ENCODE measurements at regions not wholly inside any gene's neighbourhood (a gene's known extent, or its start where the extent isn't known, plus 50 kb on each side); places are given as distances from the start of the nearest gene placed in this dataset.

DNA sequence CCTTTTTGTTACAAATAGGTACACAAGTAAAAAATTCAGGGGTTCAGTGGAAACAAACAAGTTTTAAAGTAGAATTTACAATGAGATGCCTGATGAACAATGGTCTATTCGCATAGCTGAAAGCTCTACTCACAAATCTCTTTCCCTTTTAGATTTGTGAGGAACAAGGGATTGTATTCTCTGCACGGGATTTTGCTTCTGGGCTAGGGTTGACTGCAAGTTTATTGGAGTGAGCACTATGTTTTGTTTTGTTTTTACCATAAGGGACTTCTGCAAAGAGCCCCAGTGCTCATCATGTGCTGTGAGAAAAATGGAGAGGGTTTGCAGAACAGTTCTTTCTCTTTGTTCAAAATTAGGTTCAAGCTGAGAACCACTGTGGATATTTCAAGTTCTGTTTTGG is 160.5 kb downstream of the DLEU7 start:
- Histone ChIP-seq H3K27me3 (no peaks in the 10 kb centered on the region), H3K27ac (no peak overlapping the region), H3K4me3 (no peak overlapping the region), H3K36me3 (no peaks in the 10 kb centered on the region), H3K4me1 (peaks cover 0 to 26% (median 8%) of the 10 kb centered on the region in 4 donors), H3K9me3 (no peaks in the 10 kb centered on the region)
- TF ChIP-seq POLR2A (IDR thresholded peaks at IDR 0.05): no peak
- TF ChIP-seq POLR2AphosphoS5 (IDR thresholded peaks at IDR 0.05): no peak
- no peak for TF ChIP-seq EP300 (IDR thresholded peaks at IDR 0.05)
- TF ChIP-seq, protein P1, sequence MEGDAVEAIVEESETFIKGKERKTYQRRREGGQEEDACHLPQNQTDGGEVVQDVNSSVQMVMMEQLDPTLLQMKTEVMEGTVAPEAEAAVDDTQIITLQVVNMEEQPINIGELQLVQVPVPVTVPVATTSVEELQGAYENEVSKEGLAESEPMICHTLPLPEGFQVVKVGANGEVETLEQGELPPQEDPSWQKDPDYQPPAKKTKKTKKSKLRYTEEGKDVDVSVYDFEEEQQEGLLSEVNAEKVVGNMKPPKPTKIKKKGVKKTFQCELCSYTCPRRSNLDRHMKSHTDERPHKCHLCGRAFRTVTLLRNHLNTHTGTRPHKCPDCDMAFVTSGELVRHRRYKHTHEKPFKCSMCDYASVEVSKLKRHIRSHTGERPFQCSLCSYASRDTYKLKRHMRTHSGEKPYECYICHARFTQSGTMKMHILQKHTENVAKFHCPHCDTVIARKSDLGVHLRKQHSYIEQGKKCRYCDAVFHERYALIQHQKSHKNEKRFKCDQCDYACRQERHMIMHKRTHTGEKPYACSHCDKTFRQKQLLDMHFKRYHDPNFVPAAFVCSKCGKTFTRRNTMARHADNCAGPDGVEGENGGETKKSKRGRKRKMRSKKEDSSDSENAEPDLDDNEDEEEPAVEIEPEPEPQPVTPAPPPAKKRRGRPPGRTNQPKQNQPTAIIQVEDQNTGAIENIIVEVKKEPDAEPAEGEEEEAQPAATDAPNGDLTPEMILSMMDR (IDR thresholded peaks at IDR 0.05): no peak
- DNase-seq: peak in 1 of 2 donors; percentile 14
- intact Hi-C loops (cut with DNase I; ENCODE audit: low total_unique reads): no loop called here
- 82 to 91% (median 87%) methylated on average over 2 of the region's 2 CpGs for WGBS, 5 donors

DNA sequence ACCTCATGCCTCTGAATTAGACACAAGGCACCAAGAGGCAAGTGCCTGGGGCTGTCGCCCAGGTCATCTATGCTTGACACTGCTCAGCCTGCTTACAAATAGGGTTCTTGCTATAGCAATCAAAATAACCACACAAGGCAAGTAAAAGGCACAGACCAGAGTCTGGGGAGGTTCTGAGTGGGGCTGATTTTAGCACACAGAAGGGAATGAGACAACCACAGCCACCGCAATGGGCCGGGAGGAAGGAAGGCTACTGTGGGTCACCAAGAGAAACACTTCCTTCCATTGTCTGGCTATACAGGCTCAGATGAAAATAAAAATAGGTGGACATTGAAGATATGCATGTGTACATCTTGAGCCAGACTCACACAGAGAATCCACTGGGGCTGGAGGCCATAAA is 159.1 kb downstream of the DLEU7 start:
- TF ChIP-seq EP300 (IDR thresholded peaks at IDR 0.05) (no peak), POLR2AphosphoS5 (IDR thresholded peaks at IDR 0.05) (no peak), POLR2A (IDR thresholded peaks at IDR 0.05) (no peak)
- TF ChIP-seq, protein P1 (IDR thresholded peaks at IDR 0.05): no peak
- no peaks in the 10 kb centered on the region for H3K36me3 ChIP-seq
- intact Hi-C loops (cut with DNase I; ENCODE audit: low total_unique reads): no loop called here
- no peak overlapping the region for H3K27ac ChIP-seq
- DNase-seq: peak in 1 of 2 donors; percentile 38
- WGBS, 5 donors: 67 to 84% (median 75%) methylated on average over 3 of the region's 3 CpGs
- no peaks in the 10 kb centered on the region for H3K27me3 ChIP-seq
- H3K9me3 ChIP-seq: no peaks in the 10 kb centered on the region
- no peak overlapping the region for H3K4me3 ChIP-seq
- peaks cover 0 to 26% (median 8%) of the 10 kb centered on the region in 4 donors for H3K4me1 ChIP-seq

DNA sequence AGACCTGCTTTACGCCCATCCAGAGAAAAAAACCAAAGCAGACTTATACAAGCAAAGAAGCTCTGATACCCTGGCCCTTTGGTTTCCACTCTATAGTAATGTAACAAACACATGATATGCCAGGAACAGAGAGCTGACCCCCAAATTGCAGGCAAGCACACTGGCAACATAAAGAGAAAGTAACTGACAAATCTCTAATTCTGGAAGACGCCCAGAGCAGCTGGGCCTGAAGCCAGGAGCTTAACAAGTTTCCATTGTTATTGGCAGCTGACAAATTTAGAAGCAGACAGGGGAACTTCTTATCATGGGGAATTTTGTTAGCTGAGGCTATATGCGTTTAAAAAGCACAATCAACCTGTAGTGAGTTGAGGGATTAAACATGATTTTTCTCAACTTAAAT is 158.0 kb downstream of the DLEU7 start:
- 14 to 26% (median 22%) methylated on average over 3 of the region's 3 CpGs for WGBS, 5 donors
- Histone ChIP-seq H3K9me3 (no peaks in the 10 kb centered on the region), H3K36me3 (no peaks in the 10 kb centered on the region), H3K4me3 (no peak overlapping the region), H3K27me3 (no peaks in the 10 kb centered on the region), H3K27ac (peak overlapping the region in 4 of 5 donors; percentile 34 to 67 (median 60)), H3K4me1 (peaks cover 0 to 26% (median 8%) of the 10 kb centered on the region in 4 donors)
- TF ChIP-seq POLR2AphosphoS5 (IDR thresholded peaks at IDR 0.05) (peak in 1 of 3 donors; percentile 34), EP300 (IDR thresholded peaks at IDR 0.05) (no peak)
- DNase-seq: peak; percentile 79 to 86
- intact Hi-C loops (cut with DNase I; ENCODE audit: low total_unique reads): no loop called here

- Histone ChIP-seq H3K27ac (peak overlapping the region in 4 of 5 donors; percentile 34 to 67 (median 60)), H3K9me3 (no peaks in the 10 kb centered on the region), H3K36me3 (no peaks in the 10 kb centered on the region), H3K4me1 (peaks cover 0 to 28% (median 8%) of the 10 kb centered on the region in 4 donors), H3K4me3 (no peak overlapping the region), H3K27me3 (no peaks in the 10 kb centered on the region)
- no peak for DNase-seq
- 25 to 48% (median 34%) methylated on average over 5 of the region's 5 CpGs for WGBS, 5 donors
- intact Hi-C loops (cut with DNase I; ENCODE audit: low total_unique reads): no loop called here
- TF ChIP-seq, protein P1 (IDR thresholded peaks at IDR 0.05): no peak
- TF ChIP-seq EP300 (IDR thresholded peaks at IDR 0.05): no peak
- TF ChIP-seq POLR2A (IDR thresholded peaks at IDR 0.05): no peak
- TF ChIP-seq POLR2AphosphoS5 (IDR thresholded peaks at IDR 0.05): no peak
These were observed 157.5 kb downstream of the DLEU7 start for GRCh38 chr13:50685956-50686355.

- H3K9me3 ChIP-seq: no peaks in the 10 kb centered on the region
- no peak for TF ChIP-seq POLR2A (IDR thresholded peaks at IDR 0.05)
- no peak for TF ChIP-seq POLR2AphosphoS5 (IDR thresholded peaks at IDR 0.05)
- TF ChIP-seq, protein P1 (IDR thresholded peaks at IDR 0.05): no peak
- no peak for TF ChIP-seq EP300 (IDR thresholded peaks at IDR 0.05)
- DNase-seq: no peak
- intact Hi-C loops (cut with DNase I; ENCODE audit: low total_unique reads): no loop called here
- H3K4me3 ChIP-seq: no peak overlapping the region
- peaks cover 0 to 34% (median 8%) of the 10 kb centered on the region in 4 donors for H3K4me1 ChIP-seq
- H3K36me3 ChIP-seq: no peaks in the 10 kb centered on the region
- 75 to 95% (median 88%) methylated on average over 3 of the region's 3 CpGs for WGBS, 5 donors
- no peaks in the 10 kb centered on the region for H3K27me3 ChIP-seq
- no peak overlapping the region for H3K27ac ChIP-seq
These were observed 156.9 kb downstream of the DLEU7 start for GRCh38 chr13:50686551-50686950.
